ENCODE measurements at regions not wholly inside any gene's neighbourhood (a gene's known extent, or its start where the extent isn't known, plus 50 kb on each side); places are given as distances from the start of the nearest gene placed in this dataset.

GRCh38 chr3:10609134-10609533, 103.7 kb upstream of the ATP2B2 start:
- H3K4me3 ChIP-seq (ENCODE audit: low read depth in 2 of 2, low read length in 2 of 2): no peak overlapping the region
- TF ChIP-seq POLR2AphosphoS5 (IDR thresholded peaks at IDR 0.05; ENCODE audit: low read depth, low read length) (no peak), TCF7L2 (IDR thresholded peaks at IDR 0.05; ENCODE audit: low read depth, low read length) (no peak), REST (IDR thresholded peaks at IDR 0.05; ENCODE audit: insufficient read depth in 1 of 2, low read depth in 2 of 2, low read length in 1 of 2) (no peak), CTCF (IDR thresholded peaks at IDR 0.05) (no peak), SIN3A (IDR thresholded peaks at IDR 0.05; ENCODE audit: borderline replicate concordance, insufficient read depth, low read depth, low read length) (no peak)
- in situ Hi-C loops (cut with HindIII; ENCODE audit: low pct_unique_long_range_greater_than_20kb, low sequenced_read_pairs) (no loop called here), intact Hi-C loops (cut with micrococcal nuclease; ENCODE audit: unreplicated experiment) (no loop called here)
- H3K9me3 ChIP-seq (ENCODE audit: control insufficient read depth, insufficient read depth, low read depth, low read length): no peaks in the 10 kb centered on the region
- H3K27ac ChIP-seq (ENCODE audit: low read length): no peak overlapping the region
- BruUV-seq (replicated peaks): no TSS peak
- ChIA-PET CTCF (no interaction called here), POLR2A (no interaction called here)
- H3K36me3 ChIP-seq (ENCODE audit: control insufficient read depth, insufficient read depth, low read length): no peaks in the 10 kb centered on the region
- no peaks in the 10 kb centered on the region for H3K4me1 ChIP-seq (ENCODE audit: control insufficient read depth, insufficient read depth, low read length)
- no peaks in the 10 kb centered on the region; the same call in 1 of the 2 replicates for H3K27me3 ChIP-seq (ENCODE audit: control insufficient read depth, insufficient read depth, low read length)
- peak; percentile 53; the same call in 1 of the 2 replicates for ATAC-seq
- no peak for DNase-seq (ENCODE audit: low read depth, low spot score)

- POLR2A ChIA-PET: interaction anchor here (0.7 kb wide), 1 partner anchor 865 kb away, joined by 10 read pairs; the partner anchor contains the start of gene OGG1
- ATAC-seq: no peak
- TF ChIP-seq TCF7L2 (IDR thresholded peaks at IDR 0.05; ENCODE audit: low read depth, low read length) (no peak), POLR2AphosphoS5 (IDR thresholded peaks at IDR 0.05; ENCODE audit: low read depth, low read length) (no peak), REST (IDR thresholded peaks at IDR 0.05; ENCODE audit: insufficient read depth in 1 of 2, low read depth in 2 of 2, low read length in 1 of 2) (no peak), CTCF (IDR thresholded peaks at IDR 0.05) (no peak), SIN3A (IDR thresholded peaks at IDR 0.05; ENCODE audit: borderline replicate concordance, insufficient read depth, low read depth, low read length) (no peak)
These were observed 108.8 kb upstream of the ATP2B2 start for GRCh38 chr3:10614168-10614567.

More at GRCh38 chr3:10614168-10614567, 108.8 kb upstream of the ATP2B2 start:
- BruUV-seq (replicated peaks): no TSS peak
- in situ Hi-C loops (cut with HindIII; ENCODE audit: low pct_unique_long_range_greater_than_20kb, low sequenced_read_pairs): no loop called here
- no peak overlapping the region for H3K27ac ChIP-seq (ENCODE audit: low read length)
- no peak for DNase-seq (ENCODE audit: low read depth, low spot score)
- no peaks in the 10 kb centered on the region for H3K4me1 ChIP-seq (ENCODE audit: control insufficient read depth, insufficient read depth, low read length)
- intact Hi-C loops (cut with micrococcal nuclease; ENCODE audit: unreplicated experiment): no loop called here
- CTCF ChIA-PET: no interaction called here
- peaks cover 5% of the 10 kb centered on the region; the same call in 1 of the 2 replicates for H3K27me3 ChIP-seq (ENCODE audit: control insufficient read depth, insufficient read depth, low read length)
- H3K36me3 ChIP-seq (ENCODE audit: control insufficient read depth, insufficient read depth, low read length): no peaks in the 10 kb centered on the region
- no peak overlapping the region for H3K4me3 ChIP-seq (ENCODE audit: low read depth in 2 of 2, low read length in 2 of 2)
- no peaks in the 10 kb centered on the region for H3K9me3 ChIP-seq (ENCODE audit: control insufficient read depth, insufficient read depth, low read depth, low read length)
